ENCODE measurements at regions not wholly inside any gene's neighbourhood (a gene's known extent, or its start where the extent isn't known, plus 50 kb on each side); places are given as distances from the start of the nearest gene placed in this dataset.

- intact Hi-C loops (cut with micrococcal nuclease) = no loop called here
- H3K23ac ChIP-seq (ENCODE audit: low read depth, low read length) = no peak overlapping the region
- no peak overlapping the region for H3K4me3 ChIP-seq (ENCODE audit: insufficient read depth, low read depth, low read length)
- TF ChIP-seq POLR2A (IDR thresholded peaks at IDR 0.05; ENCODE audit: low read depth, low read length) (no peak), MXI1 (IDR thresholded peaks at IDR 0.05; ENCODE audit: borderline replicate concordance, low read depth, low read length) (no peak), SMC3 (IDR thresholded peaks at IDR 0.05; ENCODE audit: low read depth, low read length) (no peak), BHLHE40 (IDR thresholded peaks at IDR 0.05; ENCODE audit: low read depth, low read length) (no peak), CHD1 (IDR thresholded peaks at IDR 0.05; ENCODE audit: low read depth, low read length) (no peak), ELK1 (IDR thresholded peaks at IDR 0.05; ENCODE audit: borderline replicate concordance, low read depth, low read length) (no peak), MAFK (IDR thresholded peaks at IDR 0.05; ENCODE audit: low read depth, low read length) (no peak), USF2 (IDR thresholded peaks at IDR 0.05; ENCODE audit: low read depth, low read length) (no peak), CEBPB (IDR thresholded peaks at IDR 0.05; ENCODE audit: low read depth, low read length) (no peak), FOS (IDR thresholded peaks at IDR 0.05; ENCODE audit: low read depth, low read length) (no peak), NFE2L2 (IDR thresholded peaks at IDR 0.05; ENCODE audit: low read depth, low read length) (no peak), RFX5 (IDR thresholded peaks at IDR 0.05; ENCODE audit: low read depth, low read length) (no peak), RAD21 (IDR thresholded peaks at IDR 0.05; ENCODE audit: low read length) (no peak), RCOR1 (IDR thresholded peaks at IDR 0.05; ENCODE audit: insufficient replicate concordance, low read length) (no peak), MAZ (IDR thresholded peaks at IDR 0.05; ENCODE audit: borderline replicate concordance, low read depth, low read length) (no peak)
- TF ChIP-seq, protein P1, sequence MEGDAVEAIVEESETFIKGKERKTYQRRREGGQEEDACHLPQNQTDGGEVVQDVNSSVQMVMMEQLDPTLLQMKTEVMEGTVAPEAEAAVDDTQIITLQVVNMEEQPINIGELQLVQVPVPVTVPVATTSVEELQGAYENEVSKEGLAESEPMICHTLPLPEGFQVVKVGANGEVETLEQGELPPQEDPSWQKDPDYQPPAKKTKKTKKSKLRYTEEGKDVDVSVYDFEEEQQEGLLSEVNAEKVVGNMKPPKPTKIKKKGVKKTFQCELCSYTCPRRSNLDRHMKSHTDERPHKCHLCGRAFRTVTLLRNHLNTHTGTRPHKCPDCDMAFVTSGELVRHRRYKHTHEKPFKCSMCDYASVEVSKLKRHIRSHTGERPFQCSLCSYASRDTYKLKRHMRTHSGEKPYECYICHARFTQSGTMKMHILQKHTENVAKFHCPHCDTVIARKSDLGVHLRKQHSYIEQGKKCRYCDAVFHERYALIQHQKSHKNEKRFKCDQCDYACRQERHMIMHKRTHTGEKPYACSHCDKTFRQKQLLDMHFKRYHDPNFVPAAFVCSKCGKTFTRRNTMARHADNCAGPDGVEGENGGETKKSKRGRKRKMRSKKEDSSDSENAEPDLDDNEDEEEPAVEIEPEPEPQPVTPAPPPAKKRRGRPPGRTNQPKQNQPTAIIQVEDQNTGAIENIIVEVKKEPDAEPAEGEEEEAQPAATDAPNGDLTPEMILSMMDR (conservative IDR thresholded peaks at IDR 0.05; ENCODE audit: low read depth, low read length) = no peak
- in situ Hi-C loops (cut with MboI; ENCODE audit: low sequenced_read_pairs) = no loop called here
- H2BK20ac ChIP-seq (ENCODE audit: low read depth, low read length) = no peak overlapping the region
- H4K5ac ChIP-seq (ENCODE audit: low read depth, low read length) = no peak overlapping the region
- DNase-seq (no peak), ATAC-seq (ENCODE audit: low read depth) (no peak)
- H3K4me2 ChIP-seq (ENCODE audit: low read depth, low read length) = no peak overlapping the region
- CTCF ChIA-PET = no interaction called here
- H3K18ac ChIP-seq (ENCODE audit: low read depth, low read length) = no peak overlapping the region
- H3K4me1 ChIP-seq (ENCODE audit: control insufficient read depth, insufficient read depth, low read length) = no peaks in the 10 kb centered on the region
- H4K91ac ChIP-seq (ENCODE audit: insufficient read depth, low read depth, low read length) = no peak overlapping the region
- POLR2A ChIA-PET (ENCODE audit: unreplicated experiment) = no interaction called here
- no peak overlapping the region for H3K56ac ChIP-seq (ENCODE audit: extremely low read depth, insufficient read depth, low read length)
- no TSS peak for BruUV-seq (replicated peaks)
- H2AK5ac ChIP-seq (ENCODE audit: low read depth, low read length) = no peak overlapping the region
- WGBS, 2 experiments (ENCODE audit: extremely low coverage in 2 of 2, insufficient read length in 1 of 2) = no CpG with 5 or more reads among the region's 4 CpGs
- H4K20me1 ChIP-seq (ENCODE audit: insufficient read depth, low read length) = no peaks in the 10 kb centered on the region
- H3K9me3 ChIP-seq (ENCODE audit: control insufficient read depth, insufficient read depth, low read length) = no peaks in the 10 kb centered on the region; the same call in 1 of the 2 replicates
- no peak overlapping the region for H2AFZ ChIP-seq (replicated peaks; ENCODE audit: low read length, poor library complexity)
- no peak overlapping the region for H3K27ac ChIP-seq (ENCODE audit: insufficient read depth, low read length)
- no peak overlapping the region for H2AK9ac ChIP-seq (replicated peaks; ENCODE audit: low read depth, low read length, poor library complexity)
- H2BK15ac ChIP-seq (ENCODE audit: low read depth, low read length) = no peak overlapping the region
- no peaks in the 10 kb centered on the region for H3K36me3 ChIP-seq (ENCODE audit: control insufficient read depth, insufficient read depth, low read length)
- H4K8ac ChIP-seq (ENCODE audit: low read depth in 2 of 2, low read length in 2 of 2) = no peak overlapping the region
- no peaks in the 10 kb centered on the region for H3K9me1 ChIP-seq (ENCODE audit: insufficient read depth, low read length)
- H3K9ac ChIP-seq (ENCODE audit: low read depth, low read length) = no peak overlapping the region
- no peaks in the 10 kb centered on the region for H3K27me3 ChIP-seq (ENCODE audit: control insufficient read depth, insufficient read depth, low read length)
- H3K14ac ChIP-seq (replicated peaks; ENCODE audit: low read depth, low read length) = no peak overlapping the region
- no peak overlapping the region for H2BK5ac ChIP-seq (ENCODE audit: low read depth, low read length, poor library complexity, severe bottlenecking)
- no peak overlapping the region for H3K4ac ChIP-seq (ENCODE audit: low read depth, low read length)
- H2BK120ac ChIP-seq (ENCODE audit: low read depth, low read length) = no peak overlapping the region
- dilution Hi-C loops (cut with HindIII; ENCODE audit: low sequenced_read_pairs, unreplicated experiment) = no loop called here
- no peaks in the 10 kb centered on the region for H3K79me1 ChIP-seq (ENCODE audit: low read depth in 1 of 2, low read length in 2 of 2)
Measured at GRCh38 chr6:50333696-50334095, 284.0 kb upstream of the DEFB112 start.
